HG02885 (cell line): ENCODE measurements at regions not wholly inside any gene's neighbourhood (a gene's known extent, or its start where the extent isn't known, plus 50 kb on each side); places are given as distances from the start of the nearest gene placed in this dataset.
"Not testable (repeated sequence)": the region's sequence is repeated elsewhere in the genome, so short reads cannot be mapped to it uniquely, and the experiment has no call there.

Experiments
- ATAC-seq: cut with Tn5 transposase; IDR thresholded peaks from one replicate; pipeline ENCODE4 v1.9.1; 2021; ENCODE audit warnings: mild to moderate bottlenecking; ENCODE audit not compliant: unreplicated experiment, poor library complexity

GRCh38 chr2:125324273-125324672 lies 1299.2 kb downstream of the CNTNAP5 start:
- ATAC-seq, result no peak

- peak; percentile 73 for ATAC-seq
Observed at GRCh38 chr2:125330133-125330532, 1305.0 kb downstream of the CNTNAP5 start.

- no peak for ATAC-seq
Observed at GRCh38 chr2:125341353-125341752, 1314.6 kb upstream of the GYPC start.

GRCh38 chr2:125353542-125353941 lies 1302.4 kb upstream of the GYPC start:
- ATAC-seq, result not testable (repeated sequence)

- ATAC-seq, result no peak
Observed at GRCh38 chr2:125364192-125364983, 1291.6 kb upstream of the GYPC start.

GRCh38 chr2:125364984-125365265 lies 1291.0 kb upstream of the GYPC start:
- no peak for ATAC-seq

GRCh38 chr2:125371867-125372266 lies 1284.1 kb upstream of the GYPC start:
- no peak for ATAC-seq

- no peak for ATAC-seq
Observed at GRCh38 chr2:125373293-125373692, 1282.7 kb upstream of the GYPC start.

GRCh38 chr2:125386074-125386473 lies 1269.9 kb upstream of the GYPC start:
- peak; percentile 78 for ATAC-seq

GRCh38 chr2:125397535-125398251 lies 1258.3 kb upstream of the GYPC start:
- ATAC-seq, result peak; percentile 84

- peak; percentile 51 for ATAC-seq
Observed at GRCh38 chr2:125398738-125399524, 1257.0 kb upstream of the GYPC start.

- ATAC-seq, result no peak
Observed at GRCh38 chr2:125405816-125406215, 1250.1 kb upstream of the GYPC start.

GRCh38 chr2:125408874-125409538 lies 1247.0 kb upstream of the GYPC start:
- ATAC-seq, result no peak

- ATAC-seq, result no peak
Observed at GRCh38 chr2:125418483-125418882, 1237.5 kb upstream of the GYPC start.

GRCh38 chr2:125422198-125422770 lies 1233.7 kb upstream of the GYPC start:
- not testable (repeated sequence) for ATAC-seq

- ATAC-seq, result no peak
Observed at GRCh38 chr2:125424266-125424785, 1231.6 kb upstream of the GYPC start.

GRCh38 chr2:125427721-125428315 lies 1228.1 kb upstream of the GYPC start:
- ATAC-seq, result no peak

GRCh38 chr2:125444106-125444505 lies 1211.9 kb upstream of the GYPC start:
- no peak for ATAC-seq

GRCh38 chr2:125445495-125445894 lies 1210.5 kb upstream of the GYPC start:
- no peak for ATAC-seq

- ATAC-seq, result no peak
Observed at GRCh38 chr2:125450092-125450491, 1205.9 kb upstream of the GYPC start.
